ENCODE measurements at regions not wholly inside any gene's neighbourhood (a gene's known extent, or its start where the extent isn't known, plus 50 kb on each side); places are given as distances from the start of the nearest gene placed in this dataset.
A peak's percentile ranks its signal among the peaks of the same experiment; 100 is the strongest.

DNA sequence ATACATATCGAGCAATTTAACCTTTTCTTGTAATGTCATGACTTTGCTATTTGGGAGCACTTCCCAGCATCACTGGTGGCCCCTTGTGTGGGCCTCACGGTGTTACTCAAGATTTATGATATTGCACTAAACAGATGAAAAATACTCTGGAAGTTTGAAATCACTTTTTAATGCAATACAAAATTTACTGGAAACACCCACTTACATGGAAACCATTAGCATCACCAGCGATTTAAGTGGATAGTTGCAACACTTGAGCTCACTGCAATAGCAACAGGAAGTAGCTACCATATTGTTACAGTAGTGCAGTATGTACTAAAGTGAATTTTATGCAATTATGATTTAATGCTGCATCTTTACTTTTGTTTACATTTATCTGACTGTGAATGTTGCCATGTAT, 184.4 kb downstream of the MDFIC start:
- no peak for DNase-seq (ENCODE audit: insufficient read length, low spot score)
- TF ChIP-seq, protein P1, sequence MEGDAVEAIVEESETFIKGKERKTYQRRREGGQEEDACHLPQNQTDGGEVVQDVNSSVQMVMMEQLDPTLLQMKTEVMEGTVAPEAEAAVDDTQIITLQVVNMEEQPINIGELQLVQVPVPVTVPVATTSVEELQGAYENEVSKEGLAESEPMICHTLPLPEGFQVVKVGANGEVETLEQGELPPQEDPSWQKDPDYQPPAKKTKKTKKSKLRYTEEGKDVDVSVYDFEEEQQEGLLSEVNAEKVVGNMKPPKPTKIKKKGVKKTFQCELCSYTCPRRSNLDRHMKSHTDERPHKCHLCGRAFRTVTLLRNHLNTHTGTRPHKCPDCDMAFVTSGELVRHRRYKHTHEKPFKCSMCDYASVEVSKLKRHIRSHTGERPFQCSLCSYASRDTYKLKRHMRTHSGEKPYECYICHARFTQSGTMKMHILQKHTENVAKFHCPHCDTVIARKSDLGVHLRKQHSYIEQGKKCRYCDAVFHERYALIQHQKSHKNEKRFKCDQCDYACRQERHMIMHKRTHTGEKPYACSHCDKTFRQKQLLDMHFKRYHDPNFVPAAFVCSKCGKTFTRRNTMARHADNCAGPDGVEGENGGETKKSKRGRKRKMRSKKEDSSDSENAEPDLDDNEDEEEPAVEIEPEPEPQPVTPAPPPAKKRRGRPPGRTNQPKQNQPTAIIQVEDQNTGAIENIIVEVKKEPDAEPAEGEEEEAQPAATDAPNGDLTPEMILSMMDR (IDR thresholded peaks at IDR 0.05; ENCODE audit: insufficient read depth, missing control alignments): no peak
- no peak for FAIRE-seq

DNA sequence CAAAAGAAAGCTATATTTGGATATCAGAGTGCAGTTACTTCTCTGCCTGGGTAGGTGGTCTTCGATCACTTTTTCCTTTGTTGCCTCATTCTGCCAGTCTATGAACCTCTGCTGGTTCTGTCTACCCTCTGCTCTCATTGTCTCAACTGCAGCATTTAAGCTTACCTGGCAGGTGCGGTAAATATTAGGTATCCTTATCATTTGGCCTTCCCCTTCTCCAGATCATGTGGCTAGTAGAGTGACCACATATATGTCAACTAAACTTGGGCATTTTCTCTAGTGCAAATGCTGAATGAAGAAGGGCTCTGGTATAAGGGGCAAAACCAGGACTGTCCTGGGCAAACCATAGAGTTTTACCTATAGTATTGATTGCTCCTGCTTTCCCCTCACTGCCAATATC, 180.8 kb downstream of the MDFIC start:
- TF ChIP-seq, protein P1 (IDR thresholded peaks at IDR 0.05; ENCODE audit: insufficient read depth, missing control alignments): no peak
- FAIRE-seq (no peak), DNase-seq (ENCODE audit: insufficient read length, low spot score) (no peak)

DNA sequence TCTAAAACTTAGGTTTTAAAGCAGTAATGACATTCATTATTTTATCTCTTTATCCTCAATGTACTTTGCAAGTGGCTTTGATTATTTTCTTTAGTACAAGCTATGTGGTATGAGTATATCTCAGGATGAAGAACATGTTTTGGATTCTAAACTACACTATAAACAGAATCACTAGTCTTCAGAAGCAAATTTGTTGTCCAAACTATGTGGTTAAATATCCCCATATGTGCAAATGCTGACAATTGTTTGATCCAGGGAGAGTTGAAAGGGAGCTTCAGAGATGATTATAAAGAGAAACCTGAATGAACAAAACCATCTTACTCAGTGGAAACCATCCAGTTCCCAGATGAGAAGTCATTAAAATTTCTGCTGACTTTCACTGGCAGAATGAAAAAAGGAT, 179.3 kb downstream of the MDFIC start:
- FAIRE-seq: no peak
- DNase-seq (ENCODE audit: insufficient read length, low spot score): no peak
- TF ChIP-seq, protein P1 (IDR thresholded peaks at IDR 0.05; ENCODE audit: insufficient read depth, missing control alignments): no peak

GRCh38 chr7:115099906-115100305, 178.0 kb downstream of the MDFIC start:
- TF ChIP-seq, protein P1 (IDR thresholded peaks at IDR 0.05; ENCODE audit: insufficient read depth, missing control alignments): no peak
- no peak for FAIRE-seq
- no peak for DNase-seq (ENCODE audit: insufficient read length, low spot score)

DNA sequence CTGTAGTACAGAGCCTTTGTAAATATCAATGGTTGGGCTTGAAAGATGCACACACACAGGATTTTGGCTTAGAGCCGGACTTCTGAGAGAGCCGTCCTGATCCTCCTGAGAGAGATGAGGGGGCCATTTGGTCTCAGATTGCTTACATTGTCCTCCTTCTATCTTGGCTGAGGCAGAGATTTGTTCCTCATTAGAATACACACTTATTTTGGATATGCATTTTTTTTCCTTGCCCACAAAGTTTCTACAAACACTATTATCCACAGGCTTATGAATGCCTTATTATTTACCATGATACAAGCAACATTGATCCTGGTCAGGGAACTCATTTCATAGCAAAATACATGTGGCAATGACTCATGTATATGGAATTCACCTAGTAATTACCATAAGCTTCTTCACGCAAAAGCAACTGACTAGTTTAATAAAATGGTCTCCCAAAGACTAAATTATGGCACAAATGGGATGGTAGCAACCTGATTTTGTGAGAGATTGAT, 175.3 kb downstream of the MDFIC start:
- no peak for DNase-seq (ENCODE audit: insufficient read length, low spot score)
- no peak for FAIRE-seq
- TF ChIP-seq, protein P1 (IDR thresholded peaks at IDR 0.05; ENCODE audit: insufficient read depth, missing control alignments): no peak

GRCh38 chr7:115096262-115096661, 174.4 kb downstream of the MDFIC start:
- no peak for FAIRE-seq
- TF ChIP-seq, protein P1 (IDR thresholded peaks at IDR 0.05; ENCODE audit: insufficient read depth, missing control alignments): peak; percentile 24
- no peak for DNase-seq (ENCODE audit: insufficient read length, low spot score)

DNA sequence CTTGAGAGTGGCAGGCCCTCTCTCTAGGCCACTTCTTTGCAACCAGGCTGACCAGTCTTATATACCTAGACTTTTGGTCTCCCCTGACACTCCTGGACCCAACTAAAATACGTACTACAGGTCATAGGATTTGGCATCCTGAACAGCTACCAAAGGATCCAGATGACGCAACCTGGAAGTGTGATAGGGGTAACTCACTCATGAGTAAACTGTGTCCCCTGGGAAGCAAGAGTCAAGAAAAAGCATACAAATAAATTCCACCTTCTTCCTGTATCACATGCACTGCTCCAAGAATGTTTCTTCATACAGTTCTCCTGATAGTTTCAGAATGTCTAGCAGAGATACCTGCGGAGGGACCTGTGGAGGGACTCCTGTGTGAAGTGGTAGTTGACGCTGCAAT, 172.3 kb downstream of the MDFIC start:
- no peak for DNase-seq (ENCODE audit: insufficient read length, low spot score)

More for the DNA sequence above, 172.3 kb downstream of the MDFIC start:
- FAIRE-seq: no peak
- TF ChIP-seq, protein P1 (IDR thresholded peaks at IDR 0.05; ENCODE audit: insufficient read depth, missing control alignments): no peak
